GM12891 (cell line): ENCODE measurements at regions not wholly inside any gene's neighbourhood (a gene's known extent, or its start where the extent isn't known, plus 50 kb on each side); places are given as distances from the start of the nearest gene placed in this dataset.

Experiments used
- POLR2A ChIP-seq: IDR thresholded peaks from 2 replicates; pipeline ENCODE4 v1.6.1; 2011; ENCODE audit warnings: low read depth, low read length, control low read depth
- POLR2AphosphoS5 ChIP-seq: IDR thresholded peaks from 2 replicates; pipeline ENCODE4 v1.6.1; 2011; ENCODE audit warnings: low read depth, low read length, control low read depth
- TAF1 ChIP-seq: IDR thresholded peaks from 2 replicates; pipeline ENCODE4 v1.6.1; 2011; ENCODE audit warnings: low read depth, low read length, control low read depth

DNA sequence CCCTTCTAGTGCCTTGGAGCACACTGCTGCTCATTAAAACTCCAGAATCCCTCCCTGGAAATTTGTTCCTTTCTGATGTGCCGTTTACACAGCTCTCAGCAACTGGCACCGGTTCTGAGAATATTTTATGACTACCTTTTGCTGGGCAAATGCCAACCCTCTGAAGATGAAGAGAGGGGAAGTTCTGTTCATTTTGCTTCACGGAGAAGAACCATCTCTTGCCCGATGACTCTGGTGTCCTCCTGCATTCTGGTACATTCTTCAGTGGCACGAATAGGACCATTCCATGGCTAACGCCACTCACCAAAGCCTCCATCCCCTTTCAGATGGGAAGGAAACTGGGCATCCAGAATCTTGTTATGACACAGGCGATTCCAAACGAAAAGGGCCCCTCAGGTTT is 96.2 kb upstream of the SIM2 start:
- no peak for TF ChIP-seq POLR2AphosphoS5
- TF ChIP-seq POLR2A: no peak
- TF ChIP-seq TAF1: no peak
